ENCODE measurements at regions not wholly inside any gene's neighbourhood (a gene's known extent, or its start where the extent isn't known, plus 50 kb on each side); places are given as distances from the start of the nearest gene placed in this dataset.

- Histone ChIP-seq H3K36me3 (replicated peaks in 1 of 2) (no peaks in the 10 kb centered on the region), H3K27me3 (no peaks in the 10 kb centered on the region), H3K4me1 (replicated peaks in 1 of 2) (no peaks in the 10 kb centered on the region), H3K27ac (no peak overlapping the region), H3K4me3 (no peak overlapping the region), H3K9me3 (replicated peaks in 1 of 3) (peaks cover 0 to 20% (median 0%) of the 10 kb centered on the region in 3 donors)
- 74 to 87% (median 79%) methylated on average over 2 of the region's 2 CpGs for WGBS, 4 donors
- intact Hi-C loops (cut with DNase I): no loop called here
- TF ChIP-seq POLR2A (IDR thresholded peaks at IDR 0.05): no peak
- DNase-seq: no peak
Measured at GRCh38 chr10:90494183-90494582, 363.7 kb downstream of the HTR7 start.

DNA sequence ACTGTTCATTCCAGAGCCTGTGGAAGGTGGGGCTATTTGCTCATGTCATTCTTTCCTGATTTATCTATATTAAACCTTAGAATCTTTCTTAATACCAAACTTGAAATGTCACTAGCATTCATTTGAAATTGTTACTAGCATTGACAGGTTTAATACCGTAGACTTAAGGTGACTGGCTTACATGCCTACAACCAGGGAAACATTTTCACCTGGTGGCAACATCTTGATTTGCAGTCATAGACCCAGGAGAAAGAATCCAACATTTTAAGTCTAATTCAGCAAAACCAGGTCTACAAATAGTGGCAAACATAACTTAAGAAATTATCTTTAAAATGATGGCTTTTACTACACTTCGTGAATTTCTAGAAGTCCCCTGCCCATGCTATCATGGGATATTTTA is 353.7 kb downstream of the HTR7 start:
- H3K4me3 ChIP-seq: no peak overlapping the region
- H3K9me3 ChIP-seq (replicated peaks in 1 of 3): no peaks in the 10 kb centered on the region
- H3K36me3 ChIP-seq (replicated peaks in 1 of 2): no peaks in the 10 kb centered on the region
- H3K27ac ChIP-seq: no peak overlapping the region
- intact Hi-C loops (cut with DNase I): no loop called here
- H3K27me3 ChIP-seq: no peaks in the 10 kb centered on the region
- DNase-seq: no peak
- 71 to 83% (median 77%) methylated on average over 2 of the region's 2 CpGs for WGBS, 4 donors
- TF ChIP-seq POLR2A (IDR thresholded peaks at IDR 0.05): no peak
- TF ChIP-seq, protein P1, sequence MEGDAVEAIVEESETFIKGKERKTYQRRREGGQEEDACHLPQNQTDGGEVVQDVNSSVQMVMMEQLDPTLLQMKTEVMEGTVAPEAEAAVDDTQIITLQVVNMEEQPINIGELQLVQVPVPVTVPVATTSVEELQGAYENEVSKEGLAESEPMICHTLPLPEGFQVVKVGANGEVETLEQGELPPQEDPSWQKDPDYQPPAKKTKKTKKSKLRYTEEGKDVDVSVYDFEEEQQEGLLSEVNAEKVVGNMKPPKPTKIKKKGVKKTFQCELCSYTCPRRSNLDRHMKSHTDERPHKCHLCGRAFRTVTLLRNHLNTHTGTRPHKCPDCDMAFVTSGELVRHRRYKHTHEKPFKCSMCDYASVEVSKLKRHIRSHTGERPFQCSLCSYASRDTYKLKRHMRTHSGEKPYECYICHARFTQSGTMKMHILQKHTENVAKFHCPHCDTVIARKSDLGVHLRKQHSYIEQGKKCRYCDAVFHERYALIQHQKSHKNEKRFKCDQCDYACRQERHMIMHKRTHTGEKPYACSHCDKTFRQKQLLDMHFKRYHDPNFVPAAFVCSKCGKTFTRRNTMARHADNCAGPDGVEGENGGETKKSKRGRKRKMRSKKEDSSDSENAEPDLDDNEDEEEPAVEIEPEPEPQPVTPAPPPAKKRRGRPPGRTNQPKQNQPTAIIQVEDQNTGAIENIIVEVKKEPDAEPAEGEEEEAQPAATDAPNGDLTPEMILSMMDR (IDR thresholded peaks at IDR 0.05): no peak
- no peaks in the 10 kb centered on the region for H3K4me1 ChIP-seq (replicated peaks in 1 of 2)

DNA sequence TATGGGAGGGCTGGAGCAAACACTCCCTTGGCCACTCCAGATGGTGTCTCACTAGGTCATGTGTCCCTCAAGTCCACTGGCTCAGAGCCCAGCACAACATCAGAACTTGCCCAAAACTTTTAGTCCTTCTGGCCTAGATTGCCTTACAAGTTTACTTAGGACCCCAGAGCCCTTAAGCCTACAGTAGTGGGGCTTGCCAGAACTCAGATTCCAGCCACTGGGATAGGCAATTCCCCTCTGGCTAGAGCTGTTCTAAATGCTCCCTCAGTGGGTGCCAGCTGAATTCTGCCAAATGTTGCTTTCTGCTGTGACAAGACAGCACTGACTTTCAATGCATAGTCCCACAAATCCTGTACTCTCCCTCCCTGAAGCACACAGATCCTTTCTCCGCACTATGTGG is 331.1 kb downstream of the HTR7 start:
- WGBS, 4 donors: 82 to 91% (median 87%) methylated on average over 1 of the region's 1 CpG
- intact Hi-C loops (cut with DNase I): no loop called here
- no peaks in the 10 kb centered on the region for H3K36me3 ChIP-seq (replicated peaks in 1 of 2)
- H3K9me3 ChIP-seq (replicated peaks in 1 of 3): no peaks in the 10 kb centered on the region
- H3K27ac ChIP-seq: no peak overlapping the region
- no peak overlapping the region for H3K4me3 ChIP-seq
- no peaks in the 10 kb centered on the region for H3K27me3 ChIP-seq
- TF ChIP-seq, protein P1 (IDR thresholded peaks at IDR 0.05): no peak
- no peak for TF ChIP-seq POLR2A (IDR thresholded peaks at IDR 0.05)
- H3K4me1 ChIP-seq (replicated peaks in 1 of 2): no peaks in the 10 kb centered on the region
- no peak for DNase-seq

DNA sequence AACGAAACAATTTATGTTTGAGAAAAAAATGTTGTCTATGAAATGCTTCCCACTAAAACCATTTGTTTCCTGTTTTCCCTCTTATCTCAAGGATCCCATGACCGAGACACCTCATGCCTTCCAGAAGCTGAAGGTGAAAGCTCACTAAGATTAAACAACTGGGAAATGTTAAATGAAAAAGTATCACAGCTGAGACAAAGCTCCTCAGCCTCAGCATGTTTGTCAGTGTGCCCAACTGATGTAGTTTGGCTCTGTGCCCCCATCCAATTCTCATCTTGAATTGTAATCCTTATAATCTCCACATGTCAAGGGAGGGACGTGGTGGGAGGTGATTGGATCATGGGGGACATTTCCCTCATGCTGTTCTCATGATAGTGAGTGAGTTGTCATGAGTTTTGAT is 327.3 kb downstream of the HTR7 start:
- Histone ChIP-seq H3K4me1 (replicated peaks in 1 of 2) (no peaks in the 10 kb centered on the region), H3K27me3 (no peaks in the 10 kb centered on the region), H3K36me3 (replicated peaks in 1 of 2) (no peaks in the 10 kb centered on the region), H3K4me3 (no peak overlapping the region), H3K9me3 (replicated peaks in 1 of 3) (no peaks in the 10 kb centered on the region), H3K27ac (no peak overlapping the region)
- TF ChIP-seq, protein P1 (IDR thresholded peaks at IDR 0.05): no peak
- no peak for TF ChIP-seq POLR2A (IDR thresholded peaks at IDR 0.05)
- intact Hi-C loops (cut with DNase I): no loop called here
- 16 to 27% (median 22%) methylated on average over 3 of the region's 3 CpGs for WGBS, 4 donors
- no peak for DNase-seq

- Histone ChIP-seq H3K27me3 (no peaks in the 10 kb centered on the region), H3K27ac (no peak overlapping the region), H3K36me3 (replicated peaks in 1 of 2) (no peaks in the 10 kb centered on the region), H3K9me3 (replicated peaks in 1 of 3) (peaks cover 0 to 8% (median 0%) of the 10 kb centered on the region in 3 donors), H3K4me1 (replicated peaks in 1 of 2) (no peaks in the 10 kb centered on the region), H3K4me3 (no peak overlapping the region)
- no peak for TF ChIP-seq POLR2A (IDR thresholded peaks at IDR 0.05)
- TF ChIP-seq, protein P1 (IDR thresholded peaks at IDR 0.05): no peak
- 77 to 91% (median 86%) methylated on average over 1 of the region's 1 CpG for WGBS, 4 donors
- DNase-seq: no peak
- intact Hi-C loops (cut with DNase I): no loop called here
Measured at GRCh38 chr10:90557385-90557784, 300.5 kb downstream of the HTR7 start.

Data from adrenal gland (tissue), 9 donors.